Epidermal melanocyte (primary cell): ENCODE measurements at regions not wholly inside any gene's neighbourhood (a gene's known extent, or its start where the extent isn't known, plus 50 kb on each side); places are given as distances from the start of the nearest gene placed in this dataset.

Experiments used
- DNase-seq: peaks from one replicate; pipeline ENCODE4 v3.0.0; 2011; ENCODE audit warnings: low spot score; ENCODE audit not compliant: insufficient read length

DNA sequence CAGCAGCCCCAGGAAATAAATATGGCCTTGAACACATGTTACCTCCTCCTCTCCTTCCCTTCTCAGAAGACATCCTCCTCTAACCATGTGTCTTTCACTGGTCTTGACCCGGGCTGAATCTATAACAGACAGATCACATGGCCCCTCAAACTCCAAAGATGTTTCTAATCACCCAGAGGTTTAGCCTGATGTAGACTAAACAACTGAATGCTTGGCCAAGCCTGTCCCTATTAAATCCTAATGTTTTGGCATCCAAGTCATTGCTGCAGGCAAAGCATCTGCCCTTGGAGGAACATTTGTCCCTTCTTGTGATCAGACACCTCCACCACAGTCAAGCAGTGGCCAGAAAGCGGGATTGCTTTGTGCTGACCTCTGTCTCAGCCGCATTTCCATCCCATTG lies 65.5 kb downstream of the ANKRD60 start:
- DNase-seq, result peak; percentile 42

- no peak for DNase-seq
Observed at GRCh38 chr20:58161192-58161591, 67.3 kb downstream of the ANKRD60 start.

DNA sequence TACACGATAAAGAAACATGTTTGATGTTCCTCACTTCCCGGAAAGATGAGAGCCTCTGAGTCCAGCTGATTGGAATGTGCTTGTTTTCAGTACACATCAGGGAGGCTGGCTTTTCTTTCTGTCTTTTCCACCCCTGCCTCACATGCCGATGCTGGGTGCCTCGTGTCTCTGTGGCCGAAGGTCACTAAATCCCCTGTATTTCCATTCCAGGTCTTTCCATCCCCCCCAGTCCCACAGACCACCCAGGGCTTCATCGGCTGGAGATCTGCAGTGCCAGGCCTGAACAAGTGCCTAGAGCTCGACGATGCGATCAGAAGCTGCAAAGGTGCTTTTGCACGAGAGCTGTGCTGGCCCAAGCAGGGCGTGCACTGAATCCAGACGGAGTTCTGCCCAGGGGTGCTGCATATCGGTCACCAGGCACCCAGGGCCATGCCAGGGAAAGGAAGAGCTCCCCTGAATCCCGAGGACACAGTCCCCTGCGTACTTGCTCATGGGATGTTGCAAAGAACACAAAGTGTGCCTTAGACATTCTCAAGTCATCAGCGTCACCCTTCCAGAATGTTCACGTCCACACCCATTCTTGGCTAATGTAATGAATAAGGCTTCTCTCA lies 67.9 kb downstream of the ANKRD60 start:
- DNase-seq, result no peak

DNA sequence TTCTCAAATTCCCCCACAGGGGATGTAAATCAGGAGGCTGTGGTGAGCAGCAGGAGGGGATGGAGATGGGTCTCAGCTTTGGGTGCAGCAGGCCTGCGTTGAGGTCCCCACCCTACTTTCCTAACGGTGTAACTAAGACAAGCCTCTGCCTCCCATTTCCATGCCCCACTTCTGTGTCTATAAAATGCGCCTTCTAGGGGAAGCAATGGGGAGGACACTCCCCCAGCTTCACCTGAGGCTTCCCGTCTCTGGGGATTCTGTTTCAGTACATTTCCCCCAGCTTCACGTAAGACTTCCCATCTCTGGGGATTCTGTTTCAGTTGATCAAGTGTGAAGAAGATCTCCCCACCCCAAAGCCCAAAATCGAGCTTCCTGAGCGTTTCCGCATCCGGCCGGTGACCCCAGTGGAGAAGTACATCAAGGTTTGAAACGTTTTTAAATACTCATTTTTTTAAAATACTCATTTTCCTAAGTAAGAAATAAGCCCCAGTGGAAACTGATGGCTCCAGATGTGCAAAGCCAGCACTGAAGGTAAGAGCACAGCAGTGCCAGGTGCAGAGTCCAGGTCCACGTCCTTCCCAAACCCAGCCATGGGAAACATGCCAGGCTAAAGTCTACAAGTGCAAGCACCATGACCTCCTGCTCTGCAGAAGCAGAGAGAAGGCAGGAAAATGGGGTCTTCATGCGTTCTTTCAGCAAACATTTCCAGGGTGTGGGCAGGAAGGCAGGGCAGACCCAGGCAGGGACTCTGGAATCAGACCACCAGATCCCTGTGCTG lies 73.1 kb downstream of the ANKRD60 start:
- DNase-seq, result no peak

- DNase-seq, result no peak
Observed at GRCh38 chr20:58154113-58154512, 74.3 kb downstream of the ANKRD60 start.

DNA sequence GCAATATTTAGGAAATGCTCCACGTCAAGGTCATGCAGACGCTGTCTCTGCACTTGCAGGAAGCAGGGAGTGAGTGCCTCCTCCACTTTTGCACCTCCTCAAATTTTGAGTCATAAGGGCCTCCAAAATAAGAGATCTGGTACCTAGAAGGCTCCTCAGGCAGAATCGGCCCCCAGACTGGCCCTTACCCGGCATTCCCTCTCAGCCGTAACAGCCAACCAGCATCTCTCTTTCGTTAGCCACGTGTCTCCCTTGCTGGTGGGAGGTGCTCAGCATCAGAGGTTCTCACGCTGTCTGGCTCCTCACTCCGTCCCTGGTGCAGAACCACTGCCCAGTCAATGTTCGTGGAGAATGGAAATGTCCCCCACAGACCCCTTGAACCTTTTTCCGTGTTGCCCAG lies 75.3 kb downstream of the ANKRD60 start:
- DNase-seq, result no peak

DNA sequence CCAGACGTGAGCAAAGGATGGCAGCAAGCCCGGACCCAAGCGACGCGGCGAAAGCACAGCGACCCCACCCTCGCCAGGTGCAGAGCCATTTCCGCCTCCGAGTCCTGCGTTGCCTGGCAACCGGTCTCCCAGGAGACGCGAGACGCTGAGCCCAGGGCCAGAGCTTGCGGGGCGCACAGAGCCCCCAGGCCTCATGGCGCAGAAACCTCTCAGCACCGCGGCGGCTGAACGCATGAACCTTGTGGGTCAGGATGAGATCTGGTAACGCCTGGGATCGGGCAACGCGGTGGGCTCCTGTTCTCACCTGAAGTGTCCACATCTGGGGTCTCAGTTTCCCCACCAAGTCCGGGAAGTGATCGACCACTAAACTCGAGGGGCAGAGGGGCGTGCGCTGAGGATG lies 77.7 kb downstream of the ANKRD60 start:
- no peak for DNase-seq

DNA sequence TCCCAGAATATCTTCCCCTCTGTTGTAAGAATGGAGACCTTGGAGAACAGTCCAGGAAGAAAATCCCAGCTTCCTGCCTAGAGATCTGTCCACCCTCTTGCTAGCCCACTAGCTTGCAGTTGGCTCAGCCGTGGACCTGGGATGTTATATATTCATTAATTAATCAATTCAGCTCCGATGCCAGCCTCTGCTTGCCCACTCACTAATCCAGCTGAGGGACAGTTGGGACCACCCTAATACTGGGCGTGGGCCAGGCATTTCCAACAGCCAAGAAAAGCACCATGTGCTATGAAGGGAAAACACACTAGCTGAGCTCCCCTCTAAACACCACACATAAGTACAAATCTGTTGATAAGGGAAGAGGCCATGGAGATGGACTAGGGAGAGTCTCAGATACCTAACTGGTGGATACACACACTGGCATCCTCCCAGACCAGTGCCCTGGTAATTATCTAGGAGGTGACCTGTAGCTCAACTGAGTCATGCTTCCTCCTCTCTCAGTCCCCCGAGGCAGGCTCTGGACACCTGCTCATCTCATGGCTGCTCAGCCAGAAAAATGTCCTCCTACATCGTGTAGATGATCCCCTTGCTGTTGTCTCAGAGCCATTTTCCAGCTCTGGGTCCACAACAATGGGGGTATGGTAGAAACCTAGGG lies 78.9 kb downstream of the ANKRD60 start:
- no peak for DNase-seq

DNA sequence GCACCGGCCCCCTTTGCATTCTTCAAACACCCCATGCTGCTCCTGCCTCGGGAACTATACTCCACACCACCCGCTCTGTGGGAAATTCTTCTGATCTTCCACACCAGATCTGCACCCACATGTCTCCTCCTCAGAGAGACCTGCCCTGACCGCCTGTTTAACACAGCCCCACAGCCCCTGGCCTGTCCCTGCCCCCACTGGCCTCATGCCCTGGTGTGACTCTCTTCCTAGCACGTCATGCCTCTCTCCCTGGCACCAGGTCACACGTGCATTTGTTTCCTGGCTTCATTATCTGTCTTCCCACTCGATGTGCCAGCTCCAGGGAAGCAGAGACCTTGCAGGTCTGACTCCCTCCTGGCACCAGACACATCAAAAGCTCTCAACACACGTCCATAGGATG lies 79.6 kb downstream of the ANKRD60 start:
- no peak for DNase-seq

- no peak for DNase-seq
Observed at GRCh38 chr20:58147628-58148370, 80.7 kb downstream of the ANKRD60 start.

DNA sequence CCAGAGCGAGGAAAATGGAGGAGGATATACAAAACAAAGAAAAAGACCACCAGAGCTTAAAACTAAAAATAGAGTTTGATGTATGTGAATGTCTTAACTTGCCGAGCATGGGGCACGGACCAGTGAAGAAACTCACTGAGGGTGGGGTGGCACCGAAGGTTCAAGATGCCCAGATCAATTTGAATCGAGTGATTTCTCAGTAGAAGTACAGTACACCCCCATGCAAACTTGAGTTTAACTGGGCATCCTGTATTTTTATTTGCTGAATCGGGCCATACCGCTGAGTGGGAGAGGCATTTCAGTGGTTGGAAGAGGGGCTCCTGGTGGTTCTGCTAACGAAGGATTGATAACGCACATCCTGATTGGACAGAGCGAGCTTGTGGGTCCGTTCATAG lies 81.7 kb downstream of the ANKRD60 start:
- DNase-seq, result no peak

GRCh38 chr20:58146081-58146745 lies 82.2 kb downstream of the ANKRD60 start:
- DNase-seq, result no peak

DNA sequence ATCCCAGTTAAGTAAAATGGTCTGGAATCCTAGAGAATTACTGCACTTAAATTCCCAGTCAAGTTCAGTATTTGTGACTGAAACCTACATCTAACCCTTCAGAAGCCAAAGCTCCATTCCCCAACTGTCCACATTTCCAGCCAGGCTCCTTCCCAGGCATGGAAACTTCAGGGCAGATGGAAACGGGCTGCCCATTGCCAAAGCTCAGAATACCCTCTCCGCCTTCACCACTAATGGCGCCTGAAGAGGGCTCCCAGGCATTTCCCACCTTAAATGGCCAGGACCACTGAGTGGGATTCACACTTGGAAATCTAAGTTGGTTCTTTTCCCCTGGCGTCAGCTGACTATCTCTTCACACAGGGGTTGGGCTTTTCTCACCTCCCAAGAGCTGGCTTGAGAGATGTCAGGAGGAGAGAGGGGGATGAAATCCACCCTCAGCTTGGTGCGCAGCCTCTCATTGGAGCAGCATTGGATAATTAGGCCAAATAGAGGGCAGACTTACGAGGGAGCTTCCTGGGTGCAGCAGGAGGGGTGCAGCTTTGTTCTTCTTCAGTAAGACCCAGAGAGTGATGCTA lies 82.9 kb downstream of the ANKRD60 start:
- DNase-seq, result no peak

GRCh38 chr20:58144096-58144495 lies 84.4 kb downstream of the ANKRD60 start:
- DNase-seq, result no peak

- no peak for DNase-seq
Observed at GRCh38 chr20:58143531-58143930, 84.9 kb downstream of the ANKRD60 start.

DNA sequence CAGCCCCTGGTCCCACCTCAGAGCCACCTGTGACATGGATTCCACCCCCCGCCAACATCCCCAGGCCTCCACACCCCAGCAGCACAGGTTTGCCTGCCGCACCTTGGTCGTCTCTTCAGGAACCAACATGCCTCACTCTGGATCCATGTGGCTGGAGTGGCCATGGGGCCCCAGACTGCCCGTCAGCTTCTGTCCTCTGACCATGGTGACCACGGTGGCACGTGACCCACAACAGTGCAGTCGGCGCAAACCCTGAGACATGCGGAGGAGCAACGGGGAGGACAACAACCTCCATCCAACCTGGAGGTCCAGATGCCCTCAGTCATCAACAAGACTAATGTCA lies 85.6 kb downstream of the ANKRD60 start:
- no peak for DNase-seq

DNA sequence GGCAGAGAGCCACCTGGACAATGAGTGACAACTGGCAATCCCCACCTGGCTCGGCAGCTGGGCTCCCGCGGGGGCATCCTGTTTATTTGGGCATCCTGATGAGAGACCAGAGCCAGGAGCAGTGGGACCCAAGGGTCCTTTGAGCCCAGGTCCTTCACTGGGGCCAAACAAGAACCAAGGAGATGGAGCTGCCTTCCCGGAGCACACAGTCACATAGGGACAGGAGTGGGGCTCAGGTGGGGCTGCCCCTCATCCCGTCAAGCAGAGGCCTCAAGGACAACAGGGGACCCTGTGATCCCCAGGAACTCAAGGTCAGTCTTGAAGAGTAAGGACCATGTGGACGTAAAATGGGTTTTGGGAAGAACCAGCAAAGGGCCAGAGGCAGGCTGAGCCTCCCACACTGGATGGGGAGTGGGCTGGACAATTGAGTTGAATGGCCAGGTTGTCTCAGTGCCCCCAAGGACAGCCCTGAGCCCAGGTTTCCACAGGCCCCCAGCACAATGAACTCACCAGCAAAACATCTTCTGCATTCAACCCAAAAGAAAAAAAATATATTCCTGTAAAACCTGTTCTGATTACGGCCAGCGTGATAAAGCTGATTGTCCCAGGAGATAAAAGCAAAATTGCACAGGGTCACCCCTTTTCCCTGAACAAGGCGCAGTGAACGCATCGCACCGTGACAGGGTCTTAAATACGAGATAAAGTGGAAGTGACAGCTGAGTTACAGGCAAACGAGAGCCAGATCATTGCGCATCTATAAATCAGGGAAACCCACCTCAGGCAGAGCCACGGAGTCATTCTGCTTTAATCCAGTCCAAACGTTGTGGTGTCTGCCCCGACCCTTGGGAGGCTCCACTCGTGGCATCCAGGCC lies 86.2 kb downstream of the ANKRD60 start:
- no peak for DNase-seq

DNA sequence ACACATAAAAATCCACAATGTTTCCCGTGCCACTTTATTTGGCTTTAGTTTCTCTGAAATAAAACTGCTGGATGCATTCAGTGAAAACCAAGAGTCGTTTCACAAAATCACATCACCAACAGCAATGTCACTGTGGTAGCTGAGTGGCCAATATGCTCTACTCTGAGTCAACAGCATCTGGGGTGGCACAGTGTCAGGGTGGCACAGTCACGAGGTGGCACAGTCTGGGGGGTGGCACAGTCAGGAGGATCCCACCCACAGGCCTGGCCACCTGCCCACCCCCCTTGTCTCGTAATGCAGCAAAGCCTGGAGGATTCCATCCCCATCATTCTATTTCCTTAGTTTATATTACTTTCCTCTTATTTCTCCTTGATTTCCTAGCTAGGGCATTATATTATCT lies 87.0 kb downstream of the ANKRD60 start:
- DNase-seq, result no peak

- no peak for DNase-seq
Observed at GRCh38 chr20:58140787-58141425, 87.5 kb downstream of the ANKRD60 start.
